ENCODE measurements at regions not wholly inside any gene's neighbourhood (a gene's known extent, or its start where the extent isn't known, plus 50 kb on each side); places are given as distances from the start of the nearest gene placed in this dataset.

DNA sequence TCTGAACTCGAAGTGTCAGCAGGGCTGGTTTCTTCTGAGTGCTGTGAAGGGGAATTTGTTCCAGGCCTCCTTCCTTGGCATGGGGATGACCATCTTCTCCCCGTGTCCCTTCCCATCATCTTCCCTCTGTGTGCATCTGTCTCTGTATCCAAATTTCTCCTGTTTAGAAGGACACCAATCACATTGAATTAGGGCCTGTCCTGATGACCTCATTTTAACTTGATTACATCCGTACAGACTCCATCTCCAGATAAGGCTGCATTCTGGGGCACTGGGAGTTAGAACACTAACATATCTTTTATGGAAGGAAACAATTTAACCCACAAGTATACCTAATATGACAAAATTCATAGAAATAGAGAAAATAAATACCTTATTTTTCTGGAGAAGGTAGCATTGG, 76.8 kb upstream of the ANKRD1 start:
- Histone ChIP-seq H3K9me2 (no peaks in the 10 kb centered on the region), H3K79me2 (ENCODE audit: insufficient read depth) (no peaks in the 10 kb centered on the region), H2AFZ (ENCODE audit: low read depth) (no peak overlapping the region), H3K9ac (no peak overlapping the region), H3K36me3 (replicated peaks in 1 of 2; ENCODE audit: control insufficient read depth in 1 of 2, insufficient read depth in 2 of 2, low read length in 1 of 2) (no peaks in the 10 kb centered on the region), H3K27me3 (ENCODE audit: insufficient read depth) (no peaks in the 10 kb centered on the region), H4K20me1 (ENCODE audit: insufficient read depth) (no peaks in the 10 kb centered on the region), H3K4me2 (no peak overlapping the region), H3K27ac (ENCODE audit: low read depth in 2 of 2, low read length in 1 of 2) (peak overlapping the region in 1 of 2 experiments; percentile 72; a peak in 1 of 4 replicates), H3K9me3 (no peaks in the 10 kb centered on the region), H3K4me3 (ENCODE audit: low read depth in 2 of 2, low read length in 1 of 2) (no peak overlapping the region), H3K4me1 (ENCODE audit: control insufficient read depth in 1 of 2, insufficient read depth in 2 of 2, low read depth in 1 of 2, low read length in 1 of 2) (peaks cover 0 to 8% of the 10 kb centered on the region in 2 experiments; a peak in 2 of 4 replicates), H3F3A (replicated peaks; ENCODE audit: insufficient read depth) (no peaks in the 10 kb centered on the region)
- POLR2A ChIA-PET: no interaction called here
- TF ChIP-seq EP300 (IDR thresholded peaks at IDR 0.05; ENCODE audit: borderline replicate concordance in 1 of 2, low read depth in 1 of 2, low read length in 1 of 2) (peak in 1 of 2 experiments; percentile 69; a peak in 2 of 4 replicates), GATA2 (CRISPR knock-in tag; IDR thresholded peaks at IDR 0.05) (peak; percentile 61), YY1 (IDR thresholded peaks at IDR 0.05; ENCODE audit: low read depth) (no peak)
- DNase-seq: peak; percentile 26
- WGBS (ENCODE audit: low lambda C conversion rate): 59% methylated on average over 3 of the region's 3 CpGs
- CTCF ChIA-PET: interaction anchor here (0.8 to 1.0 kb wide), 2 partner anchors 9 to 18 kb away, joined by 3 read pairs; no protein-coding TSS in a partner anchor

DNA sequence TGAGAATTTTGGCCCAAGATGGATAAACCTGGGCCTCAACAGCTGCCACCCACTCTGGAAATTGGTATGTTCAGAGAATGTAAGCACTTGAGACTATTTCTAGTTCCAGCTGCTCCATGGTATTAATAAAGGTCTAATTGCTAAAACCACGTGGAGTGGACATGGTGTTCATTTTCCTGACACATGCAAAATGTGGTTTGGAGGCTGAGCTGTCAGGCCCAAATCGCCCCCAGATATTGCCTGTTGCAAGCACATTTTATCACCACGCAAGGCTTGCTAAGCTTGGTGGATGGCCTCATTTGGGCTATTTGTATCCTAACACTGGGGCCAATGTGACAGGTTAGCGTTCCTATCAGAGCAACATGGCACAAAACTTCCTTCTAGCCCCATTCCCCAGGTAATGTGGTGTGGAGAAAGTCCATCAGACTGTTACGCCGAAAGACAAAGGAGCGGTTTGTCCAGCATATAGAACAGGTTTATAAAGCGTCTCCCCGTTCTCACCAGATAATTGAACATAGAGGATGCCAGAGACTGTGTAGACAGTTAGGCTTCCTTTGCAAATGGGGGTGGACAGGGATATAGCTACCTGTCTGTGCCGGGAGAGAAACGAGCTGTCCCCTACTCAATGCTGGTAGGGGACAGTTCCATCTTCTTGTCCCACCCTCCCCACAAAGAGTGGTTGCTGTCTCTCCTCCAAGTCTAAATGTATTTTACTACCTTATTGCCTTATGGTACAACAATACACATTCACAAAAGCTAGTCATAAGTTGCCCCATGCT, 78.0 kb upstream of the ANKRD1 start:
- H3K4me2 ChIP-seq: no peak overlapping the region
- TF ChIP-seq TAF1 (IDR thresholded peaks at IDR 0.05; ENCODE audit: borderline replicate concordance, low read depth, low read length) (no peak), SIN3A (IDR thresholded peaks at IDR 0.05; ENCODE audit: borderline replicate concordance, low read depth, low read length) (no peak), RFX5 (IDR thresholded peaks at IDR 0.05; ENCODE audit: low read length) (no peak), SMC3 (IDR thresholded peaks at IDR 0.05; ENCODE audit: low read depth, low read length) (no peak), MEF2A (IDR thresholded peaks at IDR 0.05; ENCODE audit: borderline replicate concordance, low read depth) (no peak), FOXJ3 (CRISPR knock-in tag; IDR thresholded peaks at IDR 0.05) (no peak), RAD21 (IDR thresholded peaks at IDR 0.05; ENCODE audit: low read length) (no peak), EP300 (IDR thresholded peaks at IDR 0.05; ENCODE audit: borderline replicate concordance in 1 of 2, low read depth in 1 of 2, low read length in 1 of 2) (no peak), FOXM1 (IDR thresholded peaks at IDR 0.05; ENCODE audit: low read depth) (no peak), JUND (IDR thresholded peaks at IDR 0.05) (no peak)
- TF ChIP-seq, protein P1, sequence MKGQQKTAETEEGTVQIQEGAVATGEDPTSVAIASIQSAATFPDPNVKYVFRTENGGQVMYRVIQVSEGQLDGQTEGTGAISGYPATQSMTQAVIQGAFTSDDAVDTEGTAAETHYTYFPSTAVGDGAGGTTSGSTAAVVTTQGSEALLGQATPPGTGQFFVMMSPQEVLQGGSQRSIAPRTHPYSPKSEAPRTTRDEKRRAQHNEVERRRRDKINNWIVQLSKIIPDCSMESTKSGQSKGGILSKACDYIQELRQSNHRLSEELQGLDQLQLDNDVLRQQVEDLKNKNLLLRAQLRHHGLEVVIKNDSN (IDR thresholded peaks at IDR 0.05; ENCODE audit: borderline replicate concordance, low read depth): no peak
- TF ChIP-seq, protein P2, sequence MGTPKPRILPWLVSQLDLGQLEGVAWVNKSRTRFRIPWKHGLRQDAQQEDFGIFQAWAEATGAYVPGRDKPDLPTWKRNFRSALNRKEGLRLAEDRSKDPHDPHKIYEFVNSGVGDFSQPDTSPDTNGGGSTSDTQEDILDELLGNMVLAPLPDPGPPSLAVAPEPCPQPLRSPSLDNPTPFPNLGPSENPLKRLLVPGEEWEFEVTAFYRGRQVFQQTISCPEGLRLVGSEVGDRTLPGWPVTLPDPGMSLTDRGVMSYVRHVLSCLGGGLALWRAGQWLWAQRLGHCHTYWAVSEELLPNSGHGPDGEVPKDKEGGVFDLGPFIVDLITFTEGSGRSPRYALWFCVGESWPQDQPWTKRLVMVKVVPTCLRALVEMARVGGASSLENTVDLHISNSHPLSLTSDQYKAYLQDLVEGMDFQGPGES (IDR thresholded peaks at IDR 0.05; ENCODE audit: low read depth, low read length): no peak
- TF ChIP-seq, protein P3, sequence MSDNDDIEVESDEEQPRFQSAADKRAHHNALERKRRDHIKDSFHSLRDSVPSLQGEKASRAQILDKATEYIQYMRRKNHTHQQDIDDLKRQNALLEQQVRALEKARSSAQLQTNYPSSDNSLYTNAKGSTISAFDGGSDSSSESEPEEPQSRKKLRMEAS (IDR thresholded peaks at IDR 0.05; ENCODE audit: low read depth): no peak
- no peak overlapping the region for H2AFZ ChIP-seq (ENCODE audit: low read depth)
- H3K4me1 ChIP-seq (ENCODE audit: control insufficient read depth in 1 of 2, insufficient read depth in 2 of 2, low read depth in 1 of 2, low read length in 1 of 2): peaks cover 0 to 8% of the 10 kb centered on the region in 2 experiments; a peak in 1 of 4 replicates
- H4K20me1 ChIP-seq (ENCODE audit: insufficient read depth): no peaks in the 10 kb centered on the region
- no peak overlapping the region for H3K9ac ChIP-seq
- H3F3A ChIP-seq (replicated peaks; ENCODE audit: insufficient read depth): no peaks in the 10 kb centered on the region
- H3K9me2 ChIP-seq: no peaks in the 10 kb centered on the region
- ChIA-PET CTCF (interaction anchor here (0.6 to 1.5 kb wide), 5 partner anchors 8 to 250 kb away, joined by 3 to 4 read pairs (median 3); no protein-coding TSS in a partner anchor), POLR2A (no interaction called here)
- no peaks in the 10 kb centered on the region for H3K9me3 ChIP-seq
- no peaks in the 10 kb centered on the region for H3K36me3 ChIP-seq (replicated peaks in 1 of 2; ENCODE audit: control insufficient read depth in 1 of 2, insufficient read depth in 2 of 2, low read length in 1 of 2)
- H3K79me2 ChIP-seq (ENCODE audit: insufficient read depth): no peaks in the 10 kb centered on the region
- no peak for DNase-seq
- H3K4me3 ChIP-seq (ENCODE audit: low read depth in 2 of 2, low read length in 1 of 2): no peak overlapping the region
- H3K27ac ChIP-seq (ENCODE audit: low read depth in 2 of 2, low read length in 1 of 2): peak overlapping the region in 1 of 2 experiments; percentile 72; a peak in 1 of 4 replicates
- WGBS (ENCODE audit: low lambda C conversion rate): 84% methylated on average over 11 of the region's 11 CpGs
- H3K27me3 ChIP-seq (ENCODE audit: insufficient read depth): no peaks in the 10 kb centered on the region

All from SK-N-SH (cell line).